A549 (cell line): ENCODE measurements at regions not wholly inside any gene's neighbourhood (a gene's known extent, or its start where the extent isn't known, plus 50 kb on each side); places are given as distances from the start of the nearest gene placed in this dataset.

Experiments
- CHD2 ChIP-seq: fragments of 150-350 bp; IDR thresholded peaks from 2 replicates; pipeline ENCODE4 v1.6.1; 2014; ENCODE audit warnings: low read length; ENCODE audit not compliant: partially characterized antibody
- EHF ChIP-seq: fragments of 250-450 bp; sonication (Bioruptor Pico); IDR thresholded peaks from 2 replicates; pipeline ENCODE4 v1.5.0; 2020; ENCODE audit warnings: mild to moderate bottlenecking
- EP300 ChIP-seq, 2 experiments: fragments of >200 bp; sonication (Bioruptor Twin); formaldehyde crosslinking; IDR thresholded peaks; 2 replicates in 1 of 2; 3 replicates in 1 of 2; pipeline ENCODE4 v1.6.1; 2016 to 2017
- POLR2A ChIP-seq: IDR thresholded peaks from 2 replicates; pipeline ENCODE4 v1.6.1; 2012; ENCODE audit warnings: mild to moderate bottlenecking, low read length
- RAD21 ChIP-seq, 2 experiments: fragments of >200 bp in 1 of 2; sonication (Bioruptor Twin) in 1 of 2; formaldehyde crosslinking in 1 of 2; IDR thresholded peaks in 1 of 2; conservative IDR thresholded peaks in 1 of 2; 2 replicates in 1 of 2; 3 replicates in 1 of 2; pipeline ENCODE4 v1.6.1; 2012 to 2018; ENCODE audit warnings: inconsistent platforms in 1 of 2
- RARB ChIP-seq: fragments of 250-450 bp; sonication (Bioruptor Pico); IDR thresholded peaks from 2 replicates; pipeline ENCODE4 v1.8.0; 2021; ENCODE audit warnings: mild to moderate bottlenecking, moderate library complexity
- TF ChIP-seq, protein P1 (sequence below): fragments of >200 bp; sonication (Bioruptor Twin); formaldehyde crosslinking; IDR thresholded peaks from 3 replicates; pipeline ENCODE4 v1.5.1; 2016
- TF ChIP-seq, protein P2 (sequence below): IDR thresholded peaks from 2 replicates; pipeline ENCODE4 v1.6.1; 2012; ENCODE audit warnings: low read depth, borderline replicate concordance

DNA sequence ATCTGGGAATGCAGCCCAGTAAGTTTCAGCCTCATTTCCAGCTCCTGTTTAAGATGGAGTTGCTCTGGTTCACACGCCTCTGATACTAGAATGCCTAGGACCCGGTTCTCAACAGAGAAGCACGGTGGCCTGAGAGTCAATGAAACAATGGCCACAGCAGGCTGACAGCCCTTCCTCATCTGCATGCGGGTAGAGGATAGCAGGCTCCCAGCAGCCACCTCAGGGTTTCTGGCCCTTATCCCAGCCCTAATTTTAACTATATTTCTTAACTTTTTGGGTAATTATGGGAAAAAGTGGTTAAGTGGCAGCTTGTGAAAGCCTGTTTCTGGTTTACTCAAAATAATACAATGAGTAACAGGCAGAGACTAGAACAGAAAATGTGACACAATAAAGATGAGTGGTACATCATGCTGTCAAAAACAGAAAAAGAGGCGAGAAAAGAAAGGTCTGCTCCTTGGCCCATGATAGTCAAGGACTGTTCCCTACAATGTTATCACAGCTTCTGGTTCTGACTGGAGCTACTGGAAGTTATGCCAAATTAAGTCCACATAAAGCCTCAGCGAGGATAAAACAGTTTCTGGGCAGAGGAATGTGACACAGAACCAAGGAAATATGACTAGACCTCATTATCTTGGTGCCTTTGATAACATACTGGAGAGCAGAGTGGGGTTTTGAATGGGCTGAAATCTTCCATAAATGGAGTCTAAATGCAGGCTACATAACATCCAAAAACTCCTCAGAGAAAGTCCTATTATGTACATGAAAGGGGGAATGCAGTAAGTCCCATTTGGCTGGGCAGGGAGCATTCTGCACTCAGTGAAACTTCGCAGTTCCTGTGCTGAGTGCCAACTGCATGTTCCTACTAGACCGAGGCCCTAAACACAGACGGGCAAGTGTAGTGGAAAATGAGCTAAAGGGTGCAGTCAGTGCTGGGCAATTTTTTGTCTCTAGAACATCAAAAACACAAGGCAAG, 92.1 kb downstream of the NIBAN1 start:
- TF ChIP-seq EHF (CRISPR knock-in tag), result no peak
- no peak for TF ChIP-seq POLR2A
- TF ChIP-seq CHD2, result no peak
- no peak for TF ChIP-seq EP300 (IDR thresholded peaks at IDR 0.05)
- TF ChIP-seq, protein P1, sequence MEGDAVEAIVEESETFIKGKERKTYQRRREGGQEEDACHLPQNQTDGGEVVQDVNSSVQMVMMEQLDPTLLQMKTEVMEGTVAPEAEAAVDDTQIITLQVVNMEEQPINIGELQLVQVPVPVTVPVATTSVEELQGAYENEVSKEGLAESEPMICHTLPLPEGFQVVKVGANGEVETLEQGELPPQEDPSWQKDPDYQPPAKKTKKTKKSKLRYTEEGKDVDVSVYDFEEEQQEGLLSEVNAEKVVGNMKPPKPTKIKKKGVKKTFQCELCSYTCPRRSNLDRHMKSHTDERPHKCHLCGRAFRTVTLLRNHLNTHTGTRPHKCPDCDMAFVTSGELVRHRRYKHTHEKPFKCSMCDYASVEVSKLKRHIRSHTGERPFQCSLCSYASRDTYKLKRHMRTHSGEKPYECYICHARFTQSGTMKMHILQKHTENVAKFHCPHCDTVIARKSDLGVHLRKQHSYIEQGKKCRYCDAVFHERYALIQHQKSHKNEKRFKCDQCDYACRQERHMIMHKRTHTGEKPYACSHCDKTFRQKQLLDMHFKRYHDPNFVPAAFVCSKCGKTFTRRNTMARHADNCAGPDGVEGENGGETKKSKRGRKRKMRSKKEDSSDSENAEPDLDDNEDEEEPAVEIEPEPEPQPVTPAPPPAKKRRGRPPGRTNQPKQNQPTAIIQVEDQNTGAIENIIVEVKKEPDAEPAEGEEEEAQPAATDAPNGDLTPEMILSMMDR, result no peak
- no peak for TF ChIP-seq RAD21 (conservative IDR thresholded peaks at IDR 0.05 in 1 of 2, IDR thresholded peaks at IDR 0.05 in 1 of 2)
- TF ChIP-seq, protein P2, sequence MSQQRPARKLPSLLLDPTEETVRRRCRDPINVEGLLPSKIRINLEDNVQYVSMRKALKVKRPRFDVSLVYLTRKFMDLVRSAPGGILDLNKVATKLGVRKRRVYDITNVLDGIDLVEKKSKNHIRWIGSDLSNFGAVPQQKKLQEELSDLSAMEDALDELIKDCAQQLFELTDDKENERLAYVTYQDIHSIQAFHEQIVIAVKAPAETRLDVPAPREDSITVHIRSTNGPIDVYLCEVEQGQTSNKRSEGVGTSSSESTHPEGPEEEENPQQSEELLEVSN, result no peak
- no peak for TF ChIP-seq RARB (CRISPR knock-in tag)
